Adrenal gland (tissue), 9 donors: ENCODE measurements at regions not wholly inside any gene's neighbourhood (a gene's known extent, or its start where the extent isn't known, plus 50 kb on each side); places are given as distances from the start of the nearest gene placed in this dataset.

ENCODE experiments used
- DNase-seq, 7 donors: peaks; one replicate each; pipeline ENCODE4 v3.0.0-alpha.2; 2019 to 2020
- H3K27ac ChIP-seq, 5 donors: fragments of 200-600 bp; sonication (generic) in 4 of 5; 1 replicate in 3 of 5; 2 replicates in 2 of 5; pipeline versions ENCODE4 v1.5.1 to v1.8.0; 2016 to 2020; ENCODE audit warnings: mild to moderate bottlenecking in 1 of 5
- H3K27me3 ChIP-seq: fragments of 200-600 bp; 2 replicates; pipeline ENCODE4 v1.8.0; 2021
- H3K36me3 ChIP-seq, 2 donors: fragments of 200-600 bp; replicated peaks in 1 of 2; 1 replicate in 1 of 2; 2 replicates in 1 of 2; pipeline versions ENCODE4 v1.5.1 to v1.8.0; 2018 to 2022
- H3K4me1 ChIP-seq, 2 donors: fragments of 200-600 bp; replicated peaks in 1 of 2; 1 replicate in 1 of 2; 2 replicates in 1 of 2; pipeline versions ENCODE4 v1.5.1 to v1.8.0; 2018 to 2021
- H3K4me3 ChIP-seq, 4 donors: fragments of 200-600 bp; sonication (generic) in 3 of 4; one replicate each; pipeline ENCODE4 v1.5.1; 2016 to 2018
- H3K9me3 ChIP-seq, 3 donors: fragments of 200-600 bp; sonication (generic) in 1 of 3; replicated peaks in 1 of 3; 1 replicate in 2 of 3; 2 replicates in 1 of 3; pipeline versions ENCODE4 v1.5.1 to v1.8.0; 2016 to 2021
- CTCF ChIP-seq, 6 experiments: fragments of 450-650 bp in 4 of 6; fragments of 200-600 bp in 2 of 6; sonication (generic) in 1 of 6; IDR thresholded peaks; 1 replicate in 5 of 6; 2 replicates in 1 of 6; pipeline versions ENCODE4 v1.5.1 to v1.8.0; 2016 to 2021; ENCODE audit warnings: antibody characterized with exemption in 6 of 6, mild to moderate bottlenecking in 2 of 6, moderate library complexity in 1 of 6
- POLR2A ChIP-seq, 2 donors: fragments of 450-650 bp; IDR thresholded peaks; one replicate each; pipeline ENCODE4 v1.6.1; 2017; ENCODE audit warnings: antibody characterized with exemption in 2 of 2, mild to moderate bottlenecking in 2 of 2, moderate library complexity in 1 of 2
- WGBS, 4 donors: extraction: QIAGEN DNeasy Blood & Tissue Kit in 2 of 4; methylation state at CpG; one replicate each; pipeline versions ENCODE4 v1.1.5 to v1.1.7; 2013 to 2017; 5-methylcytosine and 5-hydroxymethylcytosine counted together
- intact Hi-C, 2 donors: fragments of 100-400 bp; cut with DNase I; formaldehyde crosslinking; loops; one replicate each; pipeline versions ENCODE4 v1.14.1 to v1.15.0; 2022 to 2023
- donor health status: healthy with polysubstance abuse.
- donor health status: Bipolar disorder and iron deficiency.
- donor health status: DM: yes; HTN: yes; CAD: no.
- donor health status: DM: no; HTN: no; CAD: no.
- donor health status: DM: no; HTN: no; CAD: no.

GRCh38 chr1:194309269-194309668, 1122.9 kb upstream of the B3GALT2 start:
- H3K36me3 ChIP-seq = no peaks in the 10 kb centered on the region
- no peak for DNase-seq
- WGBS, 4 donors = 57 to 75% (median 66%) methylated on average over 3 of the region's 3 CpGs
- no peaks in the 10 kb centered on the region for H3K27me3 ChIP-seq
- H3K9me3 ChIP-seq = no peaks in the 10 kb centered on the region
- TF ChIP-seq CTCF (IDR thresholded peaks at IDR 0.05) (no peak), POLR2A (IDR thresholded peaks at IDR 0.05) (no peak)
- intact Hi-C loops = no loop called here
- no peaks in the 10 kb centered on the region for H3K4me1 ChIP-seq
- no peak overlapping the region for H3K27ac ChIP-seq
- no peak overlapping the region for H3K4me3 ChIP-seq

- Histone ChIP-seq H3K4me3 (no peak overlapping the region), H3K27ac (no peak overlapping the region), H3K36me3 (no peaks in the 10 kb centered on the region), H3K9me3 (peaks cover 0 to 3% (median 0%) of the 10 kb centered on the region in 3 donors), H3K4me1 (no peaks in the 10 kb centered on the region), H3K27me3 (no peaks in the 10 kb centered on the region)
- DNase-seq = no peak
- intact Hi-C loops = no loop called here
- WGBS, 4 donors = 69 to 84% (median 79%) methylated on average over 4 of the region's 4 CpGs
- no peak for TF ChIP-seq POLR2A (IDR thresholded peaks at IDR 0.05)
- no peak for TF ChIP-seq CTCF (IDR thresholded peaks at IDR 0.05)
Measured at GRCh38 chr1:194300776-194301175, 1114.4 kb upstream of the B3GALT2 start.

- Histone ChIP-seq H3K4me3 (no peak overlapping the region), H3K27ac (no peak overlapping the region), H3K36me3 (no peaks in the 10 kb centered on the region), H3K4me1 (no peaks in the 10 kb centered on the region), H3K27me3 (no peaks in the 10 kb centered on the region), H3K9me3 (peaks cover 0 to 3% (median 0%) of the 10 kb centered on the region in 3 donors)
- TF ChIP-seq POLR2A (IDR thresholded peaks at IDR 0.05) = no peak
- TF ChIP-seq CTCF (IDR thresholded peaks at IDR 0.05) = no peak
- intact Hi-C loops = no loop called here
- no peak for DNase-seq
- WGBS, 4 donors = 50 to 79% (median 63%) methylated on average over 1 of the region's 1 CpG
Measured at GRCh38 chr1:194300340-194300739, 1113.9 kb upstream of the B3GALT2 start.

GRCh38 chr1:194298007-194298598, 1111.7 kb upstream of the B3GALT2 start:
- intact Hi-C loops = loop anchor here in 1 of 2 donors (10.0 kb wide), 1 partner anchor 1113 kb away; the partner anchor contains the start of gene B3GALT2
- no peaks in the 10 kb centered on the region for H3K4me1 ChIP-seq

More at GRCh38 chr1:194298007-194298598, 1111.7 kb upstream of the B3GALT2 start:
- no peaks in the 10 kb centered on the region for H3K27me3 ChIP-seq
- H3K4me3 ChIP-seq = no peak overlapping the region
- H3K36me3 ChIP-seq = no peaks in the 10 kb centered on the region
- no peak for DNase-seq
- H3K9me3 ChIP-seq = peaks cover 0 to 3% (median 0%) of the 10 kb centered on the region in 3 donors
- no peak overlapping the region for H3K27ac ChIP-seq
- no peak for TF ChIP-seq POLR2A (IDR thresholded peaks at IDR 0.05)
- no peak for TF ChIP-seq CTCF (IDR thresholded peaks at IDR 0.05)
- WGBS, 4 donors = 84 to 100% (median 90%) methylated on average over 1 of the region's 1 CpG
